ENCODE measurements at regions not wholly inside any gene's neighbourhood (a gene's known extent, or its start where the extent isn't known, plus 50 kb on each side); places are given as distances from the start of the nearest gene placed in this dataset.
"Not testable (repeated sequence)": the region's sequence is repeated elsewhere in the genome, so short reads cannot be mapped to it uniquely, and the experiment has no call there.

GRCh38 chr4:9704126-9704525, 77.3 kb upstream of the DRD5 start:
- TF ChIP-seq CTCF (conservative IDR thresholded peaks at IDR 0.05; ENCODE audit: low read length); EZH2phosphoT487 (IDR thresholded peaks at IDR 0.05; ENCODE audit: borderline replicate concordance): not testable (repeated sequence)

Data from Loucy (cell line).